ENCODE measurements at regions not wholly inside any gene's neighbourhood (a gene's known extent, or its start where the extent isn't known, plus 50 kb on each side); places are given as distances from the start of the nearest gene placed in this dataset.
"Not testable (repeated sequence)": the region's sequence is repeated elsewhere in the genome, so short reads cannot be mapped to it uniquely, and the experiment has no call there.

- DNase-seq (ENCODE audit: low read depth in 2 of 3, low spot score in 1 of 3) = no peak
These were observed 303.1 kb downstream of the C16orf95 start for GRCh38 chr16:87014112-87014511.

- DNase-seq (ENCODE audit: low read depth in 2 of 3, low spot score in 1 of 3) = no peak
These were observed 302.2 kb downstream of the C16orf95 start for GRCh38 chr16:87015021-87015420.

- no peak for DNase-seq (ENCODE audit: low read depth in 2 of 3, low spot score in 1 of 3)
These were observed 300.9 kb downstream of the C16orf95 start for GRCh38 chr16:87016046-87017035.

GRCh38 chr16:87017371-87018012 is 299.7 kb downstream of the C16orf95 start:
- DNase-seq (ENCODE audit: low read depth in 2 of 3, low spot score in 1 of 3) = no peak

- DNase-seq (ENCODE audit: low read depth in 2 of 3, low spot score in 1 of 3) = no peak
These were observed 291.5 kb downstream of the C16orf95 start for GRCh38 chr16:87025676-87026075.

- DNase-seq (ENCODE audit: low read depth in 2 of 3, low spot score in 1 of 3) = no peak
These were observed 290.1 kb downstream of the C16orf95 start for GRCh38 chr16:87027056-87027616.

GRCh38 chr16:87028481-87029320 is 288.5 kb downstream of the C16orf95 start:
- DNase-seq (ENCODE audit: low read depth in 2 of 3, low spot score in 1 of 3) = no peak

- DNase-seq (ENCODE audit: low read depth in 2 of 3, low spot score in 1 of 3) = no peak
These were observed 284.6 kb downstream of the C16orf95 start for GRCh38 chr16:87032554-87032953.

GRCh38 chr16:87033021-87033471 is 284.1 kb downstream of the C16orf95 start:
- no peak for DNase-seq (ENCODE audit: low read depth in 2 of 3, low spot score in 1 of 3)

- no peak for DNase-seq (ENCODE audit: low read depth in 2 of 3, low spot score in 1 of 3)
These were observed 283.5 kb downstream of the C16orf95 start for GRCh38 chr16:87033541-87034300.

GRCh38 chr16:87034317-87034716 is 282.9 kb downstream of the C16orf95 start:
- no peak for DNase-seq (ENCODE audit: low read depth in 2 of 3, low spot score in 1 of 3)

- no peak for DNase-seq (ENCODE audit: low read depth in 2 of 3, low spot score in 1 of 3)
These were observed 282.1 kb downstream of the C16orf95 start for GRCh38 chr16:87035053-87035452.

GRCh38 chr16:87037012-87037411 is 280.2 kb downstream of the C16orf95 start:
- DNase-seq (ENCODE audit: low read depth in 2 of 3, low spot score in 1 of 3) = no peak

- DNase-seq (ENCODE audit: low read depth in 2 of 3, low spot score in 1 of 3) = not testable (repeated sequence)
These were observed 278.7 kb downstream of the C16orf95 start for GRCh38 chr16:87038528-87038927.

- no peak for DNase-seq (ENCODE audit: low read depth in 2 of 3, low spot score in 1 of 3)
These were observed 276.7 kb downstream of the C16orf95 start for GRCh38 chr16:87040169-87041117.

- no peak for DNase-seq (ENCODE audit: low read depth in 2 of 3, low spot score in 1 of 3)
These were observed 275.9 kb downstream of the C16orf95 start for GRCh38 chr16:87041286-87041685.

GRCh38 chr16:87042551-87043230 is 274.5 kb downstream of the C16orf95 start:
- no peak for DNase-seq (ENCODE audit: low read depth in 2 of 3, low spot score in 1 of 3)

- DNase-seq (ENCODE audit: low read depth in 2 of 3, low spot score in 1 of 3) = no peak
These were observed 273.8 kb downstream of the C16orf95 start for GRCh38 chr16:87043231-87044031.
